ENCODE measurements at regions not wholly inside any gene's neighbourhood (a gene's known extent, or its start where the extent isn't known, plus 50 kb on each side); places are given as distances from the start of the nearest gene placed in this dataset.

DNA sequence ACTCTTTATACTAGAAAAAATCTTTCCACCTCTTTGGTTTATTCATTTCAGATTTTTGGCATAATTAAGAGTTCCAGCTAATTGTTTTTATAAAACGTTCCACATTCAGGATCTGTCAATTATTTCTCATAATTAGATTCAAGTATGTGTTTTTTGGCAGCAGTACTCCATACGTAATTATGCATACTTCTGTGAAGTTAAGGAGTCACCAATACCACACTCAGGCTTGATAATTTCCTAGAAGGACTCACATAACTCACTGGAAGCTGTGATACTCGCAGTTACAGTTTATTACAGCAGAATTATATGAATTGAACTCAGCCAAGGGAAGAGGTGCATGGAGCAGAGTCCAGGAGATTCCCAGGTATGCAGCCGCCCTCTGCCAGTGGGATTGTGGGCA lies 290.5 kb upstream of the AKR1E2 start:
- H3K9me3 Mint-ChIP-seq (ENCODE audit: low read depth): peaks cover 28% of the 10 kb centered on the region
- DNase-seq (ENCODE audit: low spot score): no peak
- peaks cover 1% of the 10 kb centered on the region for H3K36me3 Mint-ChIP-seq (ENCODE audit: low read depth)
- no peak overlapping the region for H3K27ac Mint-ChIP-seq (ENCODE audit: unreplicated experiment)
- H3K4me1 Mint-ChIP-seq (ENCODE audit: low read depth): peaks cover 3% of the 10 kb centered on the region
- no peaks in the 10 kb centered on the region for H3K27me3 Mint-ChIP-seq (ENCODE audit: low read depth)
- H3K4me3 Mint-ChIP-seq (ENCODE audit: unreplicated experiment): no peak overlapping the region
- TF ChIP-seq, protein P1, sequence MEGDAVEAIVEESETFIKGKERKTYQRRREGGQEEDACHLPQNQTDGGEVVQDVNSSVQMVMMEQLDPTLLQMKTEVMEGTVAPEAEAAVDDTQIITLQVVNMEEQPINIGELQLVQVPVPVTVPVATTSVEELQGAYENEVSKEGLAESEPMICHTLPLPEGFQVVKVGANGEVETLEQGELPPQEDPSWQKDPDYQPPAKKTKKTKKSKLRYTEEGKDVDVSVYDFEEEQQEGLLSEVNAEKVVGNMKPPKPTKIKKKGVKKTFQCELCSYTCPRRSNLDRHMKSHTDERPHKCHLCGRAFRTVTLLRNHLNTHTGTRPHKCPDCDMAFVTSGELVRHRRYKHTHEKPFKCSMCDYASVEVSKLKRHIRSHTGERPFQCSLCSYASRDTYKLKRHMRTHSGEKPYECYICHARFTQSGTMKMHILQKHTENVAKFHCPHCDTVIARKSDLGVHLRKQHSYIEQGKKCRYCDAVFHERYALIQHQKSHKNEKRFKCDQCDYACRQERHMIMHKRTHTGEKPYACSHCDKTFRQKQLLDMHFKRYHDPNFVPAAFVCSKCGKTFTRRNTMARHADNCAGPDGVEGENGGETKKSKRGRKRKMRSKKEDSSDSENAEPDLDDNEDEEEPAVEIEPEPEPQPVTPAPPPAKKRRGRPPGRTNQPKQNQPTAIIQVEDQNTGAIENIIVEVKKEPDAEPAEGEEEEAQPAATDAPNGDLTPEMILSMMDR (IDR thresholded peaks at IDR 0.05): no peak

DNA sequence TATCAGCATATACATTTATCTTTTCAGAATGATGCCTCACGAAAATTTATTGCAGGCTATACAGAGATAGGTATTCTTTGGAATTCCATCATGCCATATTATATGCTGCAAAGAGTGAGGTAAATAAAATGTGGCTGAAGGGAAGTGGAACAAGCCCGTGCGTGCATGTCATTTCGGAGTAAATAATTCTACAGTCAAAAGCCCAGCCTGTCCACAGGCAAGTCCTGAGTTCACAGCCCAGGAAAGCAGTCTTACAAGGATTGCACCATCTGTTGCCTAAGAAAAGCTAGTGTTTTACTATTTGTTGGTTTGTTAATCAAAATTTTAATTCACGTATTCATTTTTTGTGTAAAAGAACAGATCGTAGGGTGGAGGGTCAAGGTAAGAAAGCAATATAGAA lies 292.4 kb upstream of the AKR1E2 start:
- Mint-ChIP-seq H3K9me3 (ENCODE audit: low read depth) (peaks cover 25% of the 10 kb centered on the region), H3K36me3 (ENCODE audit: low read depth) (peaks cover 2% of the 10 kb centered on the region), H3K4me3 (ENCODE audit: unreplicated experiment) (no peak overlapping the region), H3K4me1 (ENCODE audit: low read depth) (peaks cover 3% of the 10 kb centered on the region), H3K27me3 (ENCODE audit: low read depth) (no peaks in the 10 kb centered on the region), H3K27ac (ENCODE audit: unreplicated experiment) (no peak overlapping the region)
- TF ChIP-seq, protein P1 (IDR thresholded peaks at IDR 0.05): no peak
- no peak for DNase-seq (ENCODE audit: low spot score)

GRCh38 chr10:4532976-4533375 lies 293.0 kb upstream of the AKR1E2 start:
- TF ChIP-seq, protein P1 (IDR thresholded peaks at IDR 0.05): no peak
- H3K4me3 Mint-ChIP-seq (ENCODE audit: unreplicated experiment): no peak overlapping the region
- peaks cover 22% of the 10 kb centered on the region for H3K9me3 Mint-ChIP-seq (ENCODE audit: low read depth)
- H3K27me3 Mint-ChIP-seq (ENCODE audit: low read depth): no peaks in the 10 kb centered on the region
- no peak overlapping the region for H3K27ac Mint-ChIP-seq (ENCODE audit: unreplicated experiment)
- DNase-seq (ENCODE audit: low spot score): no peak
- peaks cover 3% of the 10 kb centered on the region for H3K4me1 Mint-ChIP-seq (ENCODE audit: low read depth)
- H3K36me3 Mint-ChIP-seq (ENCODE audit: low read depth): peaks cover 2% of the 10 kb centered on the region

DNA sequence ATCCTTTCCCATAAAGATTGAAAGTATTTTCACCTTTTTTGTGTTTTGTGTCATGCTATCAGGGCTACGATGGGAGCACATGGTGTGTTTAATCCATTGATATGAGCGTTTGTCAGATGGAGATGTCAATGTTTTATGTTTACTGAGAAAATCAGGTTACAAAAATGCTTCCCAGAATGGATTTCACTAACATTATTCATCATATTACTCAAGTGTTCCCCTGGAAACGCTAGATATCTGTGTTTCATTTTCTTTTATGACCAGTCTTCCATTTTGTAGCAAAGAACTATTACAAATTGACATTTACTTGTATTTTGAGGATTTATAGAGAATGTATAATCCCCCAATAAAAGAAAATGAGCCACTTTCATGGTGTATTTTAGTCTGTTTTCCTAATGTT lies 293.5 kb upstream of the AKR1E2 start:
- H3K4me3 Mint-ChIP-seq (ENCODE audit: unreplicated experiment): no peak overlapping the region
- no peak overlapping the region for H3K27ac Mint-ChIP-seq (ENCODE audit: unreplicated experiment)
- no peak for DNase-seq (ENCODE audit: low spot score)

GRCh38 chr10:4532011-4532410 lies 294.0 kb upstream of the AKR1E2 start:
- H3K4me1 Mint-ChIP-seq (ENCODE audit: low read depth): peaks cover 3% of the 10 kb centered on the region
- H3K36me3 Mint-ChIP-seq (ENCODE audit: low read depth): peaks cover 2% of the 10 kb centered on the region
- no peak overlapping the region for H3K27ac Mint-ChIP-seq (ENCODE audit: unreplicated experiment)
- TF ChIP-seq, protein P1 (IDR thresholded peaks at IDR 0.05): no peak
- peaks cover 14% of the 10 kb centered on the region for H3K9me3 Mint-ChIP-seq (ENCODE audit: low read depth)
- no peak overlapping the region for H3K4me3 Mint-ChIP-seq (ENCODE audit: unreplicated experiment)
- H3K27me3 Mint-ChIP-seq (ENCODE audit: low read depth): no peaks in the 10 kb centered on the region
- no peak for DNase-seq (ENCODE audit: low spot score)

More for the DNA sequence above, 293.5 kb upstream of the AKR1E2 start:
- peaks cover 3% of the 10 kb centered on the region for H3K4me1 Mint-ChIP-seq (ENCODE audit: low read depth)
- no peaks in the 10 kb centered on the region for H3K27me3 Mint-ChIP-seq (ENCODE audit: low read depth)
- H3K9me3 Mint-ChIP-seq (ENCODE audit: low read depth): peaks cover 17% of the 10 kb centered on the region
- TF ChIP-seq, protein P1 (IDR thresholded peaks at IDR 0.05): no peak
- H3K36me3 Mint-ChIP-seq (ENCODE audit: low read depth): peaks cover 2% of the 10 kb centered on the region

Data from chondrocyte (in vitro differentiated cells).